Suppressor macrophage treated with lipopolysaccharide for 1 hour (primary cell): ENCODE measurements at regions not wholly inside any gene's neighbourhood (a gene's known extent, or its start where the extent isn't known, plus 50 kb on each side); places are given as distances from the start of the nearest gene placed in this dataset.

Experiments used
- DNase-seq, 3 donors: peaks; one replicate each; pipeline ENCODE4 v3.0.0-alpha.2; 2020 to 2022

DNA sequence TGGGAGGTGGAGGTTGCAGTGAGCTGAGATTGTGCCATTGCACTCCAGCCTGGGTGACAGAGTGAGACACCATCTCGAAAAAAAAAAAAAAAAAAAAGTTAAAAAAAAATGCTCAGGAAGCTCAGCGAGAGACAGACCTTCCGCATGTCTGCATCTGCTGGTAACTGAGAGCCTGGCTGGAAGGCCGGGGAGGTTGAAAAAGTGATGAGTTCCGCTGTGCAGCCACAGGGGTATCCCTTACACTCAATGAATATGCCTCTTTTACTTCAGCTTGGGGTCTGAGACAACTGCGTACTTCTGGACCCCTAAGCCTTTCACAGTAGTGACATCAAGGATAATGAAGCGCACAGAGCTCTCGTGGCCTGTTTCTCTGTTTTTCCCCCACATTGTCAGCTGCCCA lies 179.9 kb upstream of the KLF4 start:
- no peak for DNase-seq

DNA sequence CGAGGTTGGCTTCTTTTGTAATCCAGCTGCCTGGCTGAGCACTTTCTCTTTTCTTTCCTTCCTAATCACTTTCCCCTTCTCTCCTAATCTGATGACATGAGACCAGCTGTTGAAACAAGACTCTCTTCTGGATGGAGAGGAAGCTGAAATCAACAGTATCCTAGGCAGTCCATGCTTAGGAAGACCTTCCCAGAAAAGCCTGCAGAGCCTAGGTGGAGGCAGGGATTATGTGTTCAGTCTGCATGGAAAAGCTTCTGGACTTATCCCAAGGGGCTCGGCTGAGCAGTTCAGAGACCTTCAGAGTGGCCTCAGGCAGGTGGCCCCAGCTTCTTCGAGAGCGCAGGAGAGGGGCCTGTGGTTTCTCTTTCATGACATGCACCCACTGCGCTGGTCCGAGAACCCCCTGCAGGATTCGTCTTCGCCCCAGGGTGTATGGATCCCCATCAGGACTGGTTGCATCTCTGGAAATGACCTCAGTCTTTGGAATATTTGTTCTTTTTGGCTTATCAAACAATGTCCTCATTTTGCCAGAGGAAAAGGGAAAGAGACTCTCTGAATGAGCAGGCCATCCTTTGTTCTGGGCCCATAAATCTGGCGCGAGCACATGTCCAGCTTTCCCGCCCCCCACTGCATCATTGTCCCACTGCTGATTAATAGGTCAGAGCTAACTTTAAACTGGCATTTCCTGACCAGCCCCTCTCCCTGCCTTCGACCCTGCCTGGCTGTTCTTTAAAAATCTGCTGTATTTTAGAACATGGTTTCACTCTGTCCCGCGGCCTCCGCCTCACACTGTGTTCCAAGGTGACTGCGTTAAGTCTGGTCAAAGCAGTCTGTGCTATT lies 177.9 kb upstream of the KLF4 start:
- DNase-seq = peak in 1 of 3 donors; percentile 27

DNA sequence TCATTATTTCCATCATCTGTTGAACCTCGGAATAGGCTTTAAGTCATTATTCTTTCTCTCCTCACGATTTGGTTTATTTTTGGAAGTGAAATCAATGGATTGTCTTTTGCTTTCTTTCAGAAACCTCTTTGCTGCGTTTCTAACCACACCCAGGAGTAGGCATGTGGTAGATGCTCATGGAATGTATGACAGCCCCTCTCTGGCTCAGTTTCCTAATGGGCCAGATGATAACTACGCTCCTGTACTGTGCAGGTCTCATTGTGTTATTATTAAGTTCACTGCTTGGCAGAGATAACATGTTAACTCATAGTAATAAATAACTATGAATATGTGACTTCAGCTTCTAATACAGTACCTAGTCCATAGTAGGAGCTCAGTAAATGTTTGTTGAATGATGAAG lies 175.5 kb upstream of the KLF4 start:
- no peak for DNase-seq

DNA sequence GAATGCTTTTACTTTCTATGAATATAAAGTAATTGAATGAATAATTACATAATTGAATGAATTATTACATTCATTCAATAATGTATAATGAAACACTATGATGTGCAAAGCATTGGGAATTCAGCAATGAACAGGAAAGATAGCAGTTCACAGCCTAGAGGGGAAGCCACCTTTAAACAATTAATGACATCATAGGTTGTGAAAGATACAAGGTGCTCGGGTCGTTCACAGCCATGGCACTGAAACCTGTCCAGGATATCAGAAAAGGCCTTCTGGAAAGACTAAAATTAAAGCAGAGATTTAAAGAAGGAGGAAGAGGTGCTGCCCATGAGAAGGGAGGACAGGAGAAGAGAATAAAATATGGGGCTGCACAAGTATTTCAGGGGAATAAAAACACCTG lies 171.4 kb upstream of the KLF4 start:
- no peak for DNase-seq

DNA sequence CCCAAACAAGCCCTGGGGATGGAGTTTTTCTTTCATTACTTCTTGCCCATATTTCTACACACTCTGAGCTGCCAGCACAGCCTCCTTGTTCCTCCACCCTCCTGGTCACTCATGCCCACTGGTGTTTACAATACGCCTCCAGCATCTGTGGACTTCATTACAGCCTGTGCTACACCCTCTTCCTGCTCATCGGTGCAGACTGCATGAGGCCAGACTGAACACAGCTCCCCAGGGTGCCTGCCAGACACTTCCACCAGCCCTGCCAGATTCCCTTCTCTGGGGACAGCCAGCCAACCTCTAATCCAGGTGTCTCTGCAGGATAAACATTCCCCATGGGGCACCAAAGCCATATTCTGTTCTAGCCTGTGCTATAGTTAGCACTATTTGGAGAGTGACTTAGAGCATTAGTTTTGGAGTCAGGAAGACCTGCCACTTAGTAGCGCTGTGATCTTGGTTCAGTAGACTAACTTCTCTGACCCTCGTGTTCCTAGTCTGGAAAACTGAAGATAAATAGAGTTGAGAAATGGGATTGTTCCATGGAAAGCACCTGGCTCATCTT lies 163.8 kb upstream of the KLF4 start:
- DNase-seq = no peak

DNA sequence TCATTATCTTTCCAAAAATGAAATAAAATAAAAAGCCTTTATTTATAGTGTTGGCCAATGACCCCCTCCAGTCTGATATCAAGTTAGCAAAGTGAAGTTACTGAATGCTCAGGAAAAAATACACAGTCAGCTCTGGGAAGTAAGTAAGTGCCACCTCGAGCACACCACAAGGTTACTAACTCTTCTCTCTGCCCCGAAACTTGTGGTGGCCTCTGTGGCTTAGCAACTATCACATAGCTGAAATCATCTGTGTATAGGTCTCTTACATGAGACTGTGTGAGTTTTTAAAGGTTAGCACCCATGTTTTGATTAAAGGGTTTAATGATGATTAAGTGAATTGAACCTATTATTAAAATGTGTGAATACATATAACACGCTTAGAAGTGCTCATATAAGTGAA lies 161.4 kb upstream of the KLF4 start:
- DNase-seq = no peak

DNA sequence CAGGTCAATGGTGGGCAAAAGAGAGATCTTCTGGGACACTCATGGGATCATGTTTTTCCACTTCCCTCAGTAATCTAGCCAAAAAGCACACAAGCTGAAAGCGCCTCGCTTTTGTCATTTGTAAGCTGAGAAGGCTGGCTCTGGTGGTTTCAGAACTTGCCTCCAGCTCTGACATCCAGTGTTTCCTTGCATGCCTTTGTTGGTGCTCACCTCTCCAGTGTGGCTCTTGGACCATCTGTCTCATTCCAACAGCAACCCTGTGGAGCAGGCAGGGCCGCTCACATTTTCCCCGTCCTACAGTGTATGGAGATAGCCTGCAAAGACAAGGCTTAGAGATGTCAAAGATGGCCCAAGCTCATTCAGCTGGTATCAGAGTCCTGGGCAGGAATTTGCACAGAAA lies 160.8 kb upstream of the KLF4 start:
- DNase-seq = no peak

DNA sequence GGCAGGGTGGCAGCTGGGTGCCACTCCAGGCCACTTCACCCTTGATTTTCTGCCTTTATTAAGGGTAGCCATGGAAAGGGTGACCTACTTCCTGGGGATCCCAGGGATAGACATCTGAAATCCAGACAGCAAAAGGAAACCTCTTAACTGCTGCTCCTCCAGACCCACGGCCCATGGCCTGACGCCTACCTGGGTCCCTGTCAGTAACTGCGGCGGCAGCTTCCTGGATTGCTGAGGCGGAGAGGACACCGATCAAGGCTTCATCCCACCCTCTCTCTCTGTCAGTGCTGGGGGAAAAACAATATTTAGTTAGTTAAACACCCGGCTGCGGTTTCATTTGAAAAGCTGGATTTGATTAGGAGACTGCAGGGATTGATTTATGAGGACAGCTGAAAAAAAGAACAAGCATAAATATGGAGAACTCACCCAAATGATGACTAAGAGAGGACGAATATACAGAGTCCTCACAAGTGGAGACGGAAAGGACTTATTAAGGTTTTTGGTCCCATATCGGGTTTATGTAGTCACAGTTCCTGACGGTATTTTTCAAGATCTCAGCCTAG lies 158.7 kb upstream of the KLF4 start:
- DNase-seq = no peak

DNA sequence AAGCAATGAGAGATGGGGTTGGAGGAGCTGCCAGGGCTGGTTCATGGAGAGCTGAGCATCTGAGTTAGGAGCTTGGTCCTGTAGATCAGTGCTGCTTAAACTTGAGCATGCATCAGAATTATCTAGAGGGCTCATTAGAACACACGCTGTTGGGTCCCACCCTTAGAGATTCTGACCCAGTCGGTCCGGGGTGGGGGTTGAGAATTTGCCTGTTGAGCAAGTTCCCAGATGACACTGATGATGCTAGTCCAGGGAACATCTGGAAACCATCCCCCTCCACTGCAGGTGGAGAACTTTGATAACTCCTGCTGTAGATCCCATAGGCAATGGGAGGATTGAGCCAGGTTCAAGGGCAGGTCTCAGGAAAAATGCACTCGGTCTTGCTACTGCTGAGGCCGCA lies 158.0 kb upstream of the KLF4 start:
- no peak for DNase-seq

DNA sequence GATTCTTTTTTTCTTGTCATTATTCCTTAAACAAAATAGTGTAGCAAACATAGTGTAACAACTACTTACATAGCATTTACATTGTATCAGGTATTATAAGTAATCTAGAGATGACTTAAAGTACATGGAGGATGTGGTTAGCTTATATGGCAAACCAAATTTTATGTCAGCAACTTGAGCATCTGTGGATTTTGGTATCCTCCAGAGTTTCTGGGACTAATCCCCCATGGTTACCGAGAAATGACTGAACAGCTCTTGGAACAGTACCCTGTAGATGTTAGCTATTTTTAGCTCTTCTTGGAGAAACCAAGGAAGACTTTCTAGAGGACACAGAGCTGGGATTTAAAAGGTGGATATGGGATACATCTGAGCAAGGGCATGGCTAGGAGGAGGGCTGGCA lies 157.6 kb upstream of the KLF4 start:
- no peak for DNase-seq

DNA sequence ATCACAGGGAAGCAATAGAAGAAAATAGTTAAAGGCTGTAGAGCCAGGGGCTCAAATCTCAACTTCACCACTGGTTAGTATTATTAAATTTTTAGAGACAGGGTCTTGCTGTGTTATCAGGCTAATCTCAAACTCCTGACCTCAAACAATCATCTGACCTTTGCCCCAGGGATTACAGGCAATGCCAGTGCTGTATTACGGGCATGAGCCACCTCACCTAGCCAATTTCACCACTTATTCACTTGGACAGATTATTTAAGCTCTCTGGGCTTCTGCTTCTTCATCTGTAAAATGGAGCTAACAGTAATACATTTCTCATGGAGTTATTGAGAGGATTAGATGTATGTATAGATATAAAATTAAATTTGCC lies 155.9 kb upstream of the KLF4 start:
- no peak for DNase-seq

DNA sequence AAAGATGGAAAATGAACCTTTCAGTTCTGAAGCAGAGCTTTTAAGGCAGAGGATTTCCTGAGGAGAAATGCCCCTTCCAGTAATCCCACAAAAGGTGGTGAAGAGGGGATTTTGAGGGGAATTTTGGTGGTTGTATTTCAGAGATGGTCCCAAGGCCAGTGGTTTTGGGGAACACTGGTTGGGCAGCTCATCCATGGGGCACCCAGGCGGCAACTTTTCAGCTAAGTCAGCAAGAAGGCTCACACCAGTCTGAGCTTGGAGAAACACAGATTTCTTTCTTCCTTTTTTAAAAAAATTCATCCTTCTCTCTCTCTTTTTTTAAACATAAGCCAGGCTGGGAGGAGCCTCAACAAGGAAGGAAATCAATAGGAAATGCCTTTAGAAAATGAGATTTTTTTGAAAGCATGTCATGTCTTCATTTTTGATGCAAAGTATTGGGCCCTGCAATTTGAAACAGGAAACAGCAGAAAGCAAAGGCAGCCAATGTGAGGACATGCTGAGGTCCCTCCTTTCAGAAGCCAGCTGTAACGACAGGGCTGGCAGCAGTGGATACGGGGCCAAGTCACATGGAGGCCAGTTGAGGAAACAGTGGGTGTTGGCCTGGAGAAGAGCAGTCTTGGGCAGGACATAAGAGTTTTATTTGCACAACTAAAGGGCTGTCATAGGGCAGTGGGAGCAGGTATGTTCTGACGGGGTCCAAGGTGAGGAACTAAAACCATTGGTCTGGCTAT lies 155.3 kb upstream of the KLF4 start:
- peak; percentile 86 to 95 (median 87) for DNase-seq

DNA sequence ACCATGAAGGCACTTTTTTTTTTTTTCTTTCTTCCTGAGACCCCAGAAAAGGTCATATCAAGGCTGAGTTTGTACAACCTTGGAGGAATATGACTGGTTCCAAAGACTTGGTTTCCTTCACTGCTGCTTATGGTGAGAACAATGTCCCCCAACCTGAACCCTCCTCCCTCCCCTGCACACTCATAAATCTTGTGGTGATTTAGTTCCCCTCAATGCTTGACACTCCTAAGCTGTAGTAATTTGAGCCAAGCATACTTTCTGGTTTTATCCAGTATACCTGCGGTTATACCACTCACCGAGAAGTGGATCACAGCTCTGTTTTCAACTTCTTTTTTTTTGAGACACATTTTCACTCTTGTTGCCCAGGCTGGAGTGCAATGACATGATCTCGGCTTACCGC lies 149.9 kb upstream of the KLF4 start:
- DNase-seq = no peak

DNA sequence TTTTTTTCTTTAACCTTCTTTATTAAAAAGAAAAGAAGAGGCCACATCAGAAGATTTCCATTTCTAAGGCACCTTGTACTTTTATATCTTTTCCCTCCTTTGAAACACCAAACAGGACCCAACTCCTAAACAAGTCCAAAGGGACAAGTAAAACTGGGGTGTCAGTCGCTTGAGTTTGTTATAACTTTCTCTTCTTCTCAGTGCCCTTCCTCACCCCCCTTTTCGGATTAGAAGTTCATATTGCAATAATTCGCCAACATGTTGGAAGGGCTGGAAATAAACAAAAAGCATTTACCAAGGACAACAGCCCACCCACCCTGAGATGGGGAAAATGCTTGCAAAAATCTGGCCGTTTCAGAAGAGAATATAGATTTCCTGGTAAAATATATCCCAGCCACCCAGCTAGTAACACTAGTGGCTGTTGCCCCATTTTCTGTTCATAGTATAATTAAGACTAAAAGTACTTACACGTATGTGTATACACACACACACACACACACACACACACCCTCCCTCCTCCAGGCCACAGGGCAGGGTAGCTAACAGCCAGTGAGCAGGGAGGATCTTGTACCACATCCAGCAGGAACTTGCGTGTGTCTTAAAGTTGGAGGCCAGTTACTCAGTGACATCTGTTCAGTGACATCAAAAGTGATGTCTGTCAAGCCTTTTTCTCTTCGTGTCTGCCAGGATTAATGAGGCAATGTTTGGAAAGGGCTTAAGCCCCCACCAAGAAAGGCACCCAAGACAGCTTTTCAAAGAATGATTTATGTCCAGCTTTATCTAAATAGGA lies 149.1 kb upstream of the KLF4 start:
- DNase-seq = peak; percentile 78 to 90 (median 81)

DNA sequence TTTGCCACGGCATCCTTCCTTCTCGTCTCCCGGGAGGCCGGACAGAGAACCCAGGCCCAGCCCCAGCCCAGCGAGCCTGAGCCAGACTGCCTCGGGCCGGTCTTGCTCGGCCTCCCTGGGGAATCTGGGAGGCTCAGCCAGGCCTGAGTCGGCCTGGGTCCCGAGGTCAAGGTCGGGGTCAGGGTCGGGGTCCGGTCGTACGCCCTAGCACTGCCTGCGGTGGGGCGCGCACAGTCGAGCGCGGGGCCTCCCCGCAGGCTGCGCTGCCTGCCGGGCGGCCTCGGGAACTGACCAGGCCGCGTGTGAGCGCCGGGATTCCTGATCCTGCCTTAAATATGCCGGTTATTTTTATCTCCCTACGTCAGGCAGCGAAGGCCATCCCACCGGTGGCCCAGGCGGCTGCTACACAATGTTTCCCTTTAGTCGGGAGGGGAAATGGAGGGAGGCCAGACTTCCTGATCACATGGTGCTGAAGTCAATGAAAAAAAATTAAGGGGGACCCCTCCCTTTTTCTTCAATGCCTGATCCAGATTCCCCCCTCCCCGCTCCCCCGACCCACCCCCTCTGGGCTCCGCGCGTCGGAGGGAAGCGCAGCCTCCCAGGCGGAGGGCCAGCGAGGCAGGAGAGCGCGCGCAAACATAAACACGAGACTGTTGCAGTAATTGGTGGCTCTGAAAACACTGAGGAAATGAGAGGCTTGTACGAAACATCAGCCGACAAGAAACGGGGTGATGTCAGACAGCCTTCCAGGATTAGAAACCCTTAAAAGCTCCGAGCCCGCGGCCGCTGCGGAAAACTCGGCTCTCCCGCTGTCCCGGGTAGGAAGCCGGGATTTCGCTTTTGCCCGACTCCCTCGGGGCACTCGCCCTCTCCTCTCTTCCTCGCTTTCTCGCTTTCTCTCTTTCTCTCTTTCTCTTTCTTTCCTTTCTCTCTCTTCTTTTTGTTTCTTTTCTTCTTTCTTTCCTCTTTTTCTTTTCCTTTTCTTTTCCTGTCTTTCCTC lies 148.2 kb upstream of the KLF4 start:
- DNase-seq = peak; percentile 95 to 98 (median 96)

DNA sequence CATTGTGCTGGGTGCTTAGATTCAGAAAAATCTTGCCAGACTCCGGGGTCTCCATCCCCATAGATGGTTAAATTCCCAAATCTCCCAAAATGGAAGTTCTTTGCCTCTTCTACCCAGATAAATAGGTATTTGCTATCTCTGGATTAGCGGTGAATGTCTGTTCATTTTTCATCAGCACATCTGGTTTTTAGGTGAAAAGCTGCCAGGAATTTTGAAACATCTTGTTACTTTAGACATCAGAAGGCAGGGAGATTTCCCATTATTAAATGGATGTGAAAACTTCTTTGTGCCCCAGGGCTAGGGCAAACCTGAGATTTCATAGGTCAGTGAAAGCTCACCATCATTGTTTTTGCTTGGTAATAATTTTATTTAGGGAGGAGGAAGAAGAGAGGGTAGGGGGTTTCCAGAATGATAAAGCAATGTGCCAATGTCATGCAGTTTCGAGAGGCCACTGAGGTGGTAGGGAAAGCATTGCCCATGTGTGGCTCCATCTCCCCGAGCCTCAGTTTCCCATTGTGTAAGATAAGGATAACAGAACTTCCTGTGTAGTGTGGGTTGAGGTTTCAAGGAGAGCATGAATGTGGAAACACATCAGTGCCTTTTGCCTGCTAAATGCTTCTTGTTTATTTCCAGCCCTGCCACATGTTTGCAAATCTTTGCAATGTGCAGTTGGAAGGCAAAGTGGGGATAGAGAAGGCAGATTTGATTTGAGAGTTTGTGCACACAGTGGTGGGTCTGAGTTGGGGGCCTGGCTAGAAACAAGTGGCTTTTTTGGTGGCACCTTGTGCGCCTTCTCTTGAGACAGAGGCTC lies 147.2 kb upstream of the KLF4 start:
- peak; percentile 65 to 80 (median 70) for DNase-seq

DNA sequence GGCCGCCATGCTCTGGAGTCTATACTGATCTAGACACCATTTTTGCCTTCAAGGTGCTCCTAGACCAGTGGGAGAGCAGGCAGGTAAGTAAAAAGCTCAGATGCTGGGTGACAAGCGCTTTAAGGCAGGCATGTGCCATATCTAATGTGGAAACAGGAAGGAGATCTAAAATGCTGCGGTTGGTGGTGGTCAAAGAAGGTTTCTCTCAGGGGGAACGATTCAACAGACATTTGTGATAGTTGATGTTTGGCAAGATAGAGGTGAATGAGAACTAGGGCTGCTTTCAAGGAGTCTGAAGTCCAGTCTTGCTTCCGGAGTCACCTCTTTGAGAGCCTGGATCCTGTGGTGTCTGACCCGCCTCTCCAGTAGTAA lies 146.2 kb upstream of the KLF4 start:
- no peak for DNase-seq

DNA sequence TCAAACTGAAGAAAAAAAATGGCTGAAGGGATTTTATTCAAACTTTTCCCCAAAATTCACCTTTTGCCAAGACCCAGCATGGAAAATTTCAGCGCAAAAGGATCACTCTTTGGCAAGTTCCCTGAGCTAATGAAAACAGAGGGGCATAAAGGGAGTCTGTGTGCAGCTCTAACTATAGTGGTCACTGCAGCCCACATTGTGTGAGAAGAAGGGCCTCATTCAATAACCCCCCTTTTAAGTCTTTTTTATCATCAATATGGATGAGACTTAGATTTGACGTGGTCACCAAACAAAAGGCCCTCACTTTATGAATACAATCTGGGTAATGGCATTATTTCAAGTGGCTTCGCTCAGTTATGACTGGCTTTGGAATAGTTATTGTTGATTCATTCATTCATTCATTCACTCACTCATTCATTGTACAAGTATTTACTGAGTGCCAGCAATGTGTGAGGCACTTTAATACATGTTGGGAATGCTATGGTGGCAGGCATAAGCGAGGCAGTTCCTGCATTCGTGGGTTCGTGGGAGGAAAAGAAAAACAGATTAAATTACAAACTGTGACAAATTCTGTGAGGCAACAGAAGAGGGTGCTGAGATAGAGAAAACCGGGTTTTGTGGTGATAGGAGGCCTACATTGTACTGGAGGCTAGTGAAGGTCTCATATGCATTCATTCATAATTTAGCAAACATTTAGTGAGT lies 145.7 kb upstream of the KLF4 start:
- no peak for DNase-seq

DNA sequence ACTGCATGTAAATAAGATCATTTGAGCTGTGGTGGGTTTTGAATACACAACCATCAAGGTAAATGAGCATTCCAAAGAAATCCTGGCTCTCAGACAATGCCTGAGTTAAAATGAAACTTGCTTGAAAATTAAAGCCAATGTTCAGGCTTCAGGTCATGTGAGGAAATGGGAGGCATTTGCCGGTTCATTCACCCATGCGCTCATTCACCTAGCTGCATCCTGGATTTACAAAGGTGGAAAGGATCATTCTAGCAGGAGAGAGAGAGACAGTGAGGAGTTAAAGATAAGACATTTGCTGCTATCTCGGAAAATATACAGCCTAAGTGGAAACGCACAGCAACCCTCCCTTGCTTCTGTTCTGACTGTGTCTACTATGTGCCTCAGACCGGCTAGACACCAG lies 143.8 kb upstream of the KLF4 start:
- no peak for DNase-seq

DNA sequence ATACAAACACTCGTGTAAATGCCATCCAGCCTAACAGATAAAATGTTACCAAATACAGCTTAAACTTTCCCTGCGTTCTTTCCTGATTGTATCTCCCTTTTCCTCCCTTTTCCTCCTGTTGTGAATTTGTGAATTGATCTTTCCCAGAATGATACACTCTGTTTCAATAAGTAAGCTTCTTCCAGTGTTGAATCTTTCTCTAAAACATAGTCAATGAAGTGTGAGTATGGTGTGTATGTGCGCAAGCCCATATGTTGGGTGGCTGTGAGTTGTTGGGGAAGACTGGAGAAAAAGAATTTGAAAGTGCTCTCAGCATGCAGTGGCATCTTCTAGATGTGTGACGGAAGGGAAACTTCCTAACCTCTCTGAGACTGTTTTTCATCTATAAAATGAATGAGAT lies 143.1 kb upstream of the KLF4 start:
- no peak for DNase-seq
